AG04450 (cell line): ENCODE measurements at regions not wholly inside any gene's neighbourhood (a gene's known extent, or its start where the extent isn't known, plus 50 kb on each side); places are given as distances from the start of the nearest gene placed in this dataset.
"Not testable (repeated sequence)": the region's sequence is repeated elsewhere in the genome, so short reads cannot be mapped to it uniquely, and the experiment has no call there.

Experiments used
- CTCF ChIA-PET: fragments of 300-600, 350-600 bp; formaldehyde crosslinking; extraction: SDS; loops from one replicate; lab custom pipeline; 2022; ENCODE audit warnings: antibody characterized with exemption, inconsistent platforms; lab: Charles Lee
- POLR2A ChIA-PET: fragments of 350-600 bp; formaldehyde crosslinking; extraction: SDS; loops from one replicate; lab custom pipeline; 2021; ENCODE audit warnings: antibody characterized with exemption, inconsistent platforms; lab: Yijun Ruan, JAX
- DNase-seq: peaks from one replicate; pipeline ENCODE4 v3.0.0-alpha.2; 2011; ENCODE audit warnings: low read depth, low spot score
- H3K27ac ChIP-seq: one replicate; pipeline ENCODE4 v1.5.1; 2012; ENCODE audit warnings: low read depth, low read length, control low read depth
- H3K27me3 ChIP-seq: one replicate; pipeline ENCODE4 v1.6.0; 2012; ENCODE audit warnings: low read length; ENCODE audit not compliant: control insufficient read depth, insufficient read depth
- H3K4me3 ChIP-seq: 2 replicates; pipeline ENCODE4 v1.5.1; 2011; ENCODE audit warnings: mild to moderate bottlenecking, low read depth, low read length, control low read depth
- H3K9me3 ChIP-seq: 2 replicates; pipeline ENCODE4 v1.5.1; 2012; ENCODE audit warnings: low read length; ENCODE audit not compliant: control insufficient read depth, insufficient read depth
- TF ChIP-seq, protein P1 (sequence below): IDR thresholded peaks from 2 replicates; pipeline ENCODE4 v1.5.1; 2011; ENCODE audit warnings: low read depth, low read length, control low read depth, inconsistent platforms

- TF ChIP-seq, protein P1, sequence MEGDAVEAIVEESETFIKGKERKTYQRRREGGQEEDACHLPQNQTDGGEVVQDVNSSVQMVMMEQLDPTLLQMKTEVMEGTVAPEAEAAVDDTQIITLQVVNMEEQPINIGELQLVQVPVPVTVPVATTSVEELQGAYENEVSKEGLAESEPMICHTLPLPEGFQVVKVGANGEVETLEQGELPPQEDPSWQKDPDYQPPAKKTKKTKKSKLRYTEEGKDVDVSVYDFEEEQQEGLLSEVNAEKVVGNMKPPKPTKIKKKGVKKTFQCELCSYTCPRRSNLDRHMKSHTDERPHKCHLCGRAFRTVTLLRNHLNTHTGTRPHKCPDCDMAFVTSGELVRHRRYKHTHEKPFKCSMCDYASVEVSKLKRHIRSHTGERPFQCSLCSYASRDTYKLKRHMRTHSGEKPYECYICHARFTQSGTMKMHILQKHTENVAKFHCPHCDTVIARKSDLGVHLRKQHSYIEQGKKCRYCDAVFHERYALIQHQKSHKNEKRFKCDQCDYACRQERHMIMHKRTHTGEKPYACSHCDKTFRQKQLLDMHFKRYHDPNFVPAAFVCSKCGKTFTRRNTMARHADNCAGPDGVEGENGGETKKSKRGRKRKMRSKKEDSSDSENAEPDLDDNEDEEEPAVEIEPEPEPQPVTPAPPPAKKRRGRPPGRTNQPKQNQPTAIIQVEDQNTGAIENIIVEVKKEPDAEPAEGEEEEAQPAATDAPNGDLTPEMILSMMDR: no peak
- Histone ChIP-seq H3K27me3 (no peaks in the 10 kb centered on the region), H3K9me3 (peaks cover 76% of the 10 kb centered on the region), H3K27ac (no peak overlapping the region), H3K4me3 (no peak overlapping the region)
- ChIA-PET CTCF (no interaction called here), POLR2A (no interaction called here)
- no peak for DNase-seq
Observed at GRCh38 chr1:4072481-4073153, 172.5 kb upstream of the C1orf174 start.

GRCh38 chr1:4075436-4076225 lies 175.6 kb upstream of the C1orf174 start:
- CTCF ChIA-PET: no interaction called here
- Histone ChIP-seq H3K4me3 (no peak overlapping the region), H3K27me3 (no peaks in the 10 kb centered on the region), H3K9me3 (peaks cover 72% of the 10 kb centered on the region), H3K27ac (no peak overlapping the region)
- no peak for DNase-seq
- POLR2A ChIA-PET: no interaction called here
- TF ChIP-seq, protein P1: no peak

- POLR2A ChIA-PET: no interaction called here
- CTCF ChIA-PET: no interaction called here
- no peak overlapping the region for H3K4me3 ChIP-seq
- H3K27me3 ChIP-seq: no peaks in the 10 kb centered on the region
- H3K9me3 ChIP-seq: peaks cover 72% of the 10 kb centered on the region
- no peak for DNase-seq
- H3K27ac ChIP-seq: no peak overlapping the region
- TF ChIP-seq, protein P1: no peak
Observed at GRCh38 chr1:4076346-4076745, 176.3 kb upstream of the C1orf174 start.

- DNase-seq, H3K27me3 ChIP-seq, H3K27ac ChIP-seq, POLR2A ChIA-PET, H3K4me3 ChIP-seq: not testable (repeated sequence)
- peaks cover 70% of the 10 kb centered on the region for H3K9me3 ChIP-seq
- CTCF ChIA-PET: interaction anchor here (0.6 kb wide), 1 partner anchor 329 kb away, joined by 4 read pairs; no protein-coding TSS in a partner anchor
Observed at GRCh38 chr1:4078091-4078962, 178.3 kb upstream of the C1orf174 start.

DNA sequence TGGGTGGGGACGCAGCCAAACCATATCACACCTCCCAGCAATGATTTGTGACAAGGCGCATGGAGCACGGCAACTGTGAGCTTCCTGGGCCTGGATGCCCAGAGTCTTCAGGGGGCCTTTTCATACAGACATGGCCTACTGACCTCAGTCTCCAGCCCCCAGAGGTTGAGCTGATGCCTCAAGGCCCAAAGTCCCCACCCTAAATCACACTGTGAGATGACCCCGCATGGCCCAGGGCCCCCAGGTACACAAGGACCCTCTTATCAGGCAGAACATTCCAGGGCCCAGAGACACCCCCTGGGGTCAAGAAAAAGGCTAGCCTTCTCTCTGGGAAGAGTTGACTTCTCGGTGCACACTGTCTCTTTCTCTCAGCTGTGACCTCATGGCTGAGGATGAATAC lies 179.7 kb upstream of the C1orf174 start:
- H3K27ac ChIP-seq: no peak overlapping the region
- DNase-seq: no peak
- H3K4me3 ChIP-seq: no peak overlapping the region
- ChIA-PET POLR2A (no interaction called here), CTCF (no interaction called here)
- no peaks in the 10 kb centered on the region for H3K27me3 ChIP-seq
- TF ChIP-seq, protein P1: no peak
- H3K9me3 ChIP-seq: peaks cover 66% of the 10 kb centered on the region
